MG63 (cell line): ENCODE measurements at regions not wholly inside any gene's neighbourhood (a gene's known extent, or its start where the extent isn't known, plus 50 kb on each side); places are given as distances from the start of the nearest gene placed in this dataset.

ENCODE experiments used
- DNase-seq: peaks from one replicate; pipeline ENCODE4 v3.0.0-alpha.2; 2020
- H3K27me3 ChIP-seq: fragments of 250-450 bp; sonication (Bioruptor Pico); 2 replicates; pipeline ENCODE4 v1.5.1; 2020; ENCODE audit warnings: mild to moderate bottlenecking, moderate library complexity
- H3K36me3 ChIP-seq: fragments of 250-450 bp; sonication (Bioruptor Pico); 2 replicates; pipeline ENCODE4 v1.5.1; 2020; ENCODE audit warnings: mild to moderate bottlenecking, moderate library complexity
- H3K4me3 ChIP-seq: fragments of 250-450 bp; sonication (Bioruptor Pico); 2 replicates; pipeline ENCODE4 v1.5.1; 2020; ENCODE audit warnings: mild to moderate bottlenecking, moderate library complexity
- H3K9me3 ChIP-seq: fragments of 250-450 bp; sonication (Bioruptor Pico); 2 replicates; pipeline ENCODE4 v1.5.1; 2020; ENCODE audit warnings: mild to moderate bottlenecking, moderate library complexity

GRCh38 chr3:175913286-175913685 is 1054.2 kb downstream of the NAALADL2 start:
- Histone ChIP-seq H3K9me3 (no peaks in the 10 kb centered on the region; the same call in 1 of the 2 replicates), H3K36me3 (no peaks in the 10 kb centered on the region), H3K4me3 (no peak overlapping the region), H3K27me3 (no peaks in the 10 kb centered on the region)
- DNase-seq: no peak

- DNase-seq: no peak
- no peaks in the 10 kb centered on the region for H3K27me3 ChIP-seq
- no peaks in the 10 kb centered on the region for H3K36me3 ChIP-seq
- no peak overlapping the region for H3K4me3 ChIP-seq
- no peaks in the 10 kb centered on the region; the same call in 1 of the 2 replicates for H3K9me3 ChIP-seq
These were observed 1052.8 kb downstream of the NAALADL2 start for GRCh38 chr3:175911937-175912336.

- no peaks in the 10 kb centered on the region for H3K27me3 ChIP-seq
- H3K4me3 ChIP-seq: no peak overlapping the region
- H3K9me3 ChIP-seq: no peaks in the 10 kb centered on the region
- H3K36me3 ChIP-seq: no peaks in the 10 kb centered on the region
- DNase-seq: no peak
These were observed 1043.1 kb downstream of the NAALADL2 start for GRCh38 chr3:175902226-175902625.

- Histone ChIP-seq H3K27me3 (no peaks in the 10 kb centered on the region), H3K4me3 (no peak overlapping the region), H3K9me3 (no peaks in the 10 kb centered on the region), H3K36me3 (no peaks in the 10 kb centered on the region)
- DNase-seq: no peak
These were observed 1039.1 kb downstream of the NAALADL2 start for GRCh38 chr3:175898194-175898593.

GRCh38 chr3:175896655-175897054 is 1037.5 kb downstream of the NAALADL2 start:
- Histone ChIP-seq H3K27me3 (no peaks in the 10 kb centered on the region), H3K9me3 (no peaks in the 10 kb centered on the region), H3K4me3 (no peak overlapping the region), H3K36me3 (no peaks in the 10 kb centered on the region)
- DNase-seq: no peak

GRCh38 chr3:175895731-175896130 is 1036.6 kb downstream of the NAALADL2 start:
- no peaks in the 10 kb centered on the region for H3K9me3 ChIP-seq
- H3K36me3 ChIP-seq: no peaks in the 10 kb centered on the region
- H3K4me3 ChIP-seq: no peak overlapping the region
- H3K27me3 ChIP-seq: no peaks in the 10 kb centered on the region
- no peak for DNase-seq

GRCh38 chr3:175893566-175893965 is 1034.4 kb downstream of the NAALADL2 start:
- no peaks in the 10 kb centered on the region for H3K27me3 ChIP-seq
- no peak overlapping the region for H3K4me3 ChIP-seq
- no peaks in the 10 kb centered on the region for H3K36me3 ChIP-seq
- DNase-seq: no peak
- H3K9me3 ChIP-seq: no peaks in the 10 kb centered on the region

GRCh38 chr3:175890066-175890465 is 1030.9 kb downstream of the NAALADL2 start:
- Histone ChIP-seq H3K4me3 (no peak overlapping the region), H3K27me3 (no peaks in the 10 kb centered on the region), H3K36me3 (no peaks in the 10 kb centered on the region), H3K9me3 (no peaks in the 10 kb centered on the region)
- DNase-seq: no peak

GRCh38 chr3:175885231-175885766 is 1026.2 kb downstream of the NAALADL2 start:
- peak; percentile 0 for DNase-seq
- H3K27me3 ChIP-seq: no peaks in the 10 kb centered on the region
- H3K4me3 ChIP-seq: no peak overlapping the region
- H3K9me3 ChIP-seq: no peaks in the 10 kb centered on the region
- H3K36me3 ChIP-seq: no peaks in the 10 kb centered on the region

- Histone ChIP-seq H3K36me3 (no peaks in the 10 kb centered on the region), H3K4me3 (no peak overlapping the region), H3K27me3 (no peaks in the 10 kb centered on the region), H3K9me3 (no peaks in the 10 kb centered on the region)
- DNase-seq: no peak
These were observed 1020.3 kb downstream of the NAALADL2 start for GRCh38 chr3:175879417-175879816.

- H3K9me3 ChIP-seq: no peaks in the 10 kb centered on the region
- no peak overlapping the region for H3K4me3 ChIP-seq
- H3K36me3 ChIP-seq: no peaks in the 10 kb centered on the region
- no peak for DNase-seq
- H3K27me3 ChIP-seq: no peaks in the 10 kb centered on the region
These were observed 1010.3 kb downstream of the NAALADL2 start for GRCh38 chr3:175869404-175869803.

- no peak for DNase-seq
- H3K4me3 ChIP-seq: no peak overlapping the region
- H3K27me3 ChIP-seq: no peaks in the 10 kb centered on the region
- no peaks in the 10 kb centered on the region for H3K36me3 ChIP-seq
- no peaks in the 10 kb centered on the region for H3K9me3 ChIP-seq
These were observed 1009.5 kb downstream of the NAALADL2 start for GRCh38 chr3:175868626-175869025.

- Histone ChIP-seq H3K36me3 (no peaks in the 10 kb centered on the region), H3K9me3 (no peaks in the 10 kb centered on the region), H3K27me3 (no peaks in the 10 kb centered on the region), H3K4me3 (no peak overlapping the region)
- DNase-seq: no peak
These were observed 1006.6 kb downstream of the NAALADL2 start for GRCh38 chr3:175865724-175866123.

GRCh38 chr3:175861916-175862315 is 1002.8 kb downstream of the NAALADL2 start:
- no peaks in the 10 kb centered on the region for H3K9me3 ChIP-seq
- no peak overlapping the region for H3K4me3 ChIP-seq
- no peak for DNase-seq
- H3K36me3 ChIP-seq: no peaks in the 10 kb centered on the region
- no peaks in the 10 kb centered on the region for H3K27me3 ChIP-seq
